Tongue (tissue), 1 donor: ENCODE measurements at regions not wholly inside any gene's neighbourhood (a gene's known extent, or its start where the extent isn't known, plus 50 kb on each side); places are given as distances from the start of the nearest gene placed in this dataset.
"Not testable (repeated sequence)": the region's sequence is repeated elsewhere in the genome, so short reads cannot be mapped to it uniquely, and the experiment has no call there.

Source experiments
- DNase-seq: peaks from one replicate; pipeline ENCODE4 v3.0.0-alpha.2; 2015

- no peak for DNase-seq
Observed at GRCh38 chr3:145190138-145190537, 970.8 kb downstream of the PLOD2 start.

GRCh38 chr3:145190761-145191160, 970.2 kb downstream of the PLOD2 start:
- no peak for DNase-seq

GRCh38 chr3:145191543-145191942, 969.4 kb downstream of the PLOD2 start:
- no peak for DNase-seq

- no peak for DNase-seq
Observed at GRCh38 chr3:145197051-145197820, 963.7 kb downstream of the PLOD2 start.

GRCh38 chr3:145197821-145198220, 963.2 kb downstream of the PLOD2 start:
- DNase-seq = no peak

- peak; percentile 49 for DNase-seq
Observed at GRCh38 chr3:145209561-145209960, 951.4 kb downstream of the PLOD2 start.

GRCh38 chr3:145219355-145220235, 941.4 kb downstream of the PLOD2 start:
- peak; percentile 48 for DNase-seq

- no peak for DNase-seq
Observed at GRCh38 chr3:145224886-145225285, 936.1 kb downstream of the PLOD2 start.

- no peak for DNase-seq
Observed at GRCh38 chr3:145243875-145244274, 917.1 kb downstream of the PLOD2 start.

- no peak for DNase-seq
Observed at GRCh38 chr3:145244327-145244726, 916.7 kb downstream of the PLOD2 start.

- DNase-seq = no peak
Observed at GRCh38 chr3:145246291-145246690, 914.7 kb downstream of the PLOD2 start.

GRCh38 chr3:145248928-145249327, 912.1 kb downstream of the PLOD2 start:
- DNase-seq = no peak

- no peak for DNase-seq
Observed at GRCh38 chr3:145251311-145251710, 909.7 kb downstream of the PLOD2 start.

GRCh38 chr3:145257967-145258366, 903.0 kb downstream of the PLOD2 start:
- not testable (repeated sequence) for DNase-seq

- no peak for DNase-seq
Observed at GRCh38 chr3:145259166-145259880, 901.7 kb downstream of the PLOD2 start.

GRCh38 chr3:145263458-145263857, 897.5 kb downstream of the PLOD2 start:
- not testable (repeated sequence) for DNase-seq

GRCh38 chr3:145266368-145266767, 894.6 kb downstream of the PLOD2 start:
- DNase-seq = no peak

GRCh38 chr3:145269106-145269505, 891.9 kb downstream of the PLOD2 start:
- no peak for DNase-seq

- peak; percentile 66 for DNase-seq
Observed at GRCh38 chr3:145272684-145273083, 888.3 kb downstream of the PLOD2 start.

GRCh38 chr3:145282505-145282904, 878.5 kb downstream of the PLOD2 start:
- no peak for DNase-seq

- DNase-seq = no peak
Observed at GRCh38 chr3:145286937-145287336, 874.0 kb downstream of the PLOD2 start.

GRCh38 chr3:145290010-145290409, 871.0 kb downstream of the PLOD2 start:
- no peak for DNase-seq

GRCh38 chr3:145294572-145294971, 866.4 kb downstream of the PLOD2 start:
- DNase-seq = no peak
